ENCODE measurements at regions not wholly inside any gene's neighbourhood (a gene's known extent, or its start where the extent isn't known, plus 50 kb on each side); places are given as distances from the start of the nearest gene placed in this dataset.

DNA sequence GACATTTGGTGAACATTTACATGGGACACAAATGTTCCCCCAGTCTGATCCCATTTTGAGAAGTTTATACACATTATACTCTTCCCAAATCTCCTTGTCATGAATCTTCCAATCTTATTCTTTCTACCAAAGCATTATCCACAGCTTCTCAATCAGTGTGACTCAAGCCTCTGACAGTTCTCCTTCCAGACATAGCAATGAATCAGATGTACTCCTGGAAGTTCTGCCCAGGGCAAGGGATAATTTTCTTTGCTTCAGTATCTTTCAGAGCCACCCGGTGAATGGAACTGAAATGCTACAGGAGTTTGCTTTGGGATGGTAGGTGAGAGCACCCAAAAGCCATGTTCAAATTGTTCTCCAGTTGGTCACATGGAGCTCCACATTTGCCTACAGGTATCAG, 145.5 kb downstream of the ANXA5 start:
- Histone ChIP-seq H3K27me3 (no peaks in the 10 kb centered on the region), H3K4me1 (no peaks in the 10 kb centered on the region), H3K4me3 (no peak overlapping the region), H3K36me3 (no peaks in the 10 kb centered on the region), H3K9me3 (no peaks in the 10 kb centered on the region), H3K27ac (no peak overlapping the region)
- TF ChIP-seq EP300 (IDR thresholded peaks at IDR 0.05) (no peak), POLR2AphosphoS5 (IDR thresholded peaks at IDR 0.05) (no peak), POLR2A (IDR thresholded peaks at IDR 0.05) (no peak)
- TF ChIP-seq, protein P1, sequence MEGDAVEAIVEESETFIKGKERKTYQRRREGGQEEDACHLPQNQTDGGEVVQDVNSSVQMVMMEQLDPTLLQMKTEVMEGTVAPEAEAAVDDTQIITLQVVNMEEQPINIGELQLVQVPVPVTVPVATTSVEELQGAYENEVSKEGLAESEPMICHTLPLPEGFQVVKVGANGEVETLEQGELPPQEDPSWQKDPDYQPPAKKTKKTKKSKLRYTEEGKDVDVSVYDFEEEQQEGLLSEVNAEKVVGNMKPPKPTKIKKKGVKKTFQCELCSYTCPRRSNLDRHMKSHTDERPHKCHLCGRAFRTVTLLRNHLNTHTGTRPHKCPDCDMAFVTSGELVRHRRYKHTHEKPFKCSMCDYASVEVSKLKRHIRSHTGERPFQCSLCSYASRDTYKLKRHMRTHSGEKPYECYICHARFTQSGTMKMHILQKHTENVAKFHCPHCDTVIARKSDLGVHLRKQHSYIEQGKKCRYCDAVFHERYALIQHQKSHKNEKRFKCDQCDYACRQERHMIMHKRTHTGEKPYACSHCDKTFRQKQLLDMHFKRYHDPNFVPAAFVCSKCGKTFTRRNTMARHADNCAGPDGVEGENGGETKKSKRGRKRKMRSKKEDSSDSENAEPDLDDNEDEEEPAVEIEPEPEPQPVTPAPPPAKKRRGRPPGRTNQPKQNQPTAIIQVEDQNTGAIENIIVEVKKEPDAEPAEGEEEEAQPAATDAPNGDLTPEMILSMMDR (IDR thresholded peaks at IDR 0.05): no peak
- no peak for DNase-seq (ENCODE audit: low spot score in 2 of 2)
- WGBS: 80% methylated on average over 1 of the region's 1 CpG

DNA sequence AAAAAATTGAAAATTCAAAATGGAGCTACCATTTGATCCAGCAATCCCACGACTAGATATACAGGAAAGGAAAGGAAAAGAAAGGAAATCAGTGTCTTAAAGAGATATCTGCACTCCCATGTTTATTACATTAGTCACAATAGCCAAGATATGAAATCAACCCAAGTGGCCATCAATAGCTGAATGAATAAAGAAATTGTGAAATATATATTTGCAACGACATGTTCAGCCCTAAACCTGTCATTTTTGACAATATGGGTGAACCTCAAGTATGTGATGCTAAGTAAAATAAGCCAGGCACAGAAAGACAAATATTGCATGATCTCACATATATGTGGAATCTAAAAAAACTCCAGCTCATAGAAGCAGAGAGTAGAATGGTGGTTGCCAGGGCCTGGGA, 155.1 kb downstream of the ANXA5 start:
- DNase-seq (ENCODE audit: low spot score in 2 of 2): no peak

DNA sequence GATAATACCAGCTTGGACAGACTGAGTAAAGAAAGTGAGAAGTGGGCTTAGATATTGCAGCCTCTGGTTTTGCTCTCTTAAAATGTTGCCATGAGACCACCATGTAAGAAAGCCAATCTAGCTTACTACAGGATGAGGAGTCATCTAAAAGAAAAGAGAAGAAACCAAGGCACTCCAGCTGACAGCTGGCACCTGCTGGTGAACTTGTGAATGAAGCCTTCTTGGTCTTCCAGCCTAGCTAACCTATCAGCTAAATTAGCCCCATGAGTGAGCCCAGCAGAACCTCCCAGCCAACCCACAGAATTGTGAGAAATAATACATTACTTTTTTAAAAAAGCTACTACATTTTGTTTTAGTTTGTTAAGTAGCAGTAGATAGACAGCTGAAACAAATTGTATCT, 154.5 kb upstream of the QRFPR start:
- TF ChIP-seq, protein P1 (IDR thresholded peaks at IDR 0.05): no peak
- no peak for TF ChIP-seq POLR2A (IDR thresholded peaks at IDR 0.05)
- TF ChIP-seq EP300 (IDR thresholded peaks at IDR 0.05): no peak
- TF ChIP-seq POLR2AphosphoS5 (IDR thresholded peaks at IDR 0.05): no peak
- Histone ChIP-seq H3K36me3 (no peaks in the 10 kb centered on the region), H3K9me3 (no peaks in the 10 kb centered on the region), H3K27ac (no peak overlapping the region), H3K4me1 (no peaks in the 10 kb centered on the region), H3K4me3 (no peak overlapping the region), H3K27me3 (no peaks in the 10 kb centered on the region)
- DNase-seq (ENCODE audit: low spot score in 2 of 2): no peak

More for the DNA sequence above, 155.1 kb downstream of the ANXA5 start:
- WGBS: 37% methylated on average over 2 of the region's 2 CpGs
- H3K9me3 ChIP-seq: no peaks in the 10 kb centered on the region
- H3K27me3 ChIP-seq: no peaks in the 10 kb centered on the region
- H3K4me1 ChIP-seq: no peaks in the 10 kb centered on the region
- H3K27ac ChIP-seq: no peak overlapping the region
- H3K36me3 ChIP-seq: no peaks in the 10 kb centered on the region
- TF ChIP-seq, protein P1 (IDR thresholded peaks at IDR 0.05): no peak
- TF ChIP-seq POLR2A (IDR thresholded peaks at IDR 0.05): no peak
- TF ChIP-seq EP300 (IDR thresholded peaks at IDR 0.05): no peak
- no peak for TF ChIP-seq POLR2AphosphoS5 (IDR thresholded peaks at IDR 0.05)
- no peak overlapping the region for H3K4me3 ChIP-seq

DNA sequence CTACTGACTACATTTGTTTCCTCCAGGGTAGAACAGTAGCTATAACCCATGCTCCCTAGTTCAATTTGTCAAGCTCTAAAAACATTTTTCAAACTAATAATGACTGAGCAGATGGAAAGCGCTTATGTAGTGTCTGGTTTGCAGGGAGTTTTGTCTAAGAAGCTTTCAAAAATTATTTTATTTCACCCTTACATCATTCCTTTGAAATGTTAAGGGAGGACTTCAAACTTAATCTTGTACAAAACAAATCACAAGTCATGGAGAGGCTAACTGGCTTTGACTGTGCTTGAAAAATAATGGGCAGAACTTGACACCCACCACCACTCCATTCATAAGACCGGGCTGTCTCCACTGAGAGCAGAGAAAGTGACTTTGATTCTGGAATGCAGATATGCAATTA, 153.4 kb upstream of the QRFPR start:
- no peak for TF ChIP-seq POLR2A (IDR thresholded peaks at IDR 0.05)
- no peak for TF ChIP-seq POLR2AphosphoS5 (IDR thresholded peaks at IDR 0.05)
- no peak for TF ChIP-seq EP300 (IDR thresholded peaks at IDR 0.05)
- TF ChIP-seq, protein P1 (IDR thresholded peaks at IDR 0.05): no peak
- Histone ChIP-seq H3K27me3 (no peaks in the 10 kb centered on the region), H3K9me3 (no peaks in the 10 kb centered on the region), H3K4me1 (no peaks in the 10 kb centered on the region), H3K27ac (no peak overlapping the region), H3K36me3 (no peaks in the 10 kb centered on the region), H3K4me3 (no peak overlapping the region)
- WGBS: 82% methylated on average over 2 of the region's 2 CpGs
- no peak for DNase-seq (ENCODE audit: low spot score in 2 of 2)

DNA sequence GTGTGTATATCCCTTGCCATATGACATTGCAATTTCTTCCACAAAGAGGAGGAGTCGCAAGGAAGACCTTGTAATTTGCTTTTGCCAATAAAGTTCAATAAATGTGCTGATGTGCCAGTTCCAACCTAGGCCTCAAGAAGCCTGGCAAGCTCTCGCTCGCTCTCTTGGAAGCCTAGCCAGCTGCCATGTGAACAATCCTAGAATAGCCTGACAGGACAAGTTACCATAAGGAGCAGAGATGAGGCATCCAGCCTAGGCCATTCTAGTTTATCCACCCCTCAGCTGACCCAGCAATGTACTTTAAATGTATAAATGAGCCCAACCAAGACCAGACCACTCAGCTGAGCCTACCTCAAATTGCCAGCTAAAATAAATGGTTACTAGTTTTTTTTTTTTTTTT, 145.7 kb upstream of the QRFPR start:
- no peaks in the 10 kb centered on the region for H3K36me3 ChIP-seq
- TF ChIP-seq, protein P1 (IDR thresholded peaks at IDR 0.05): no peak
- no peak for TF ChIP-seq POLR2A (IDR thresholded peaks at IDR 0.05)
- TF ChIP-seq POLR2AphosphoS5 (IDR thresholded peaks at IDR 0.05): no peak
- TF ChIP-seq EP300 (IDR thresholded peaks at IDR 0.05): no peak
- no peak overlapping the region for H3K27ac ChIP-seq
- WGBS: 76% methylated on average over 3 of the region's 3 CpGs
- H3K9me3 ChIP-seq: no peaks in the 10 kb centered on the region
- H3K4me1 ChIP-seq: no peaks in the 10 kb centered on the region
- H3K27me3 ChIP-seq: no peaks in the 10 kb centered on the region
- no peak for DNase-seq (ENCODE audit: low spot score in 2 of 2)
- no peak overlapping the region for H3K4me3 ChIP-seq

Measured in suprapubic skin (tissue), 4 donors.